ENCODE measurements at regions not wholly inside any gene's neighbourhood (a gene's known extent, or its start where the extent isn't known, plus 50 kb on each side); places are given as distances from the start of the nearest gene placed in this dataset.

GRCh38 chr5:175388531-175388930 lies 55.5 kb downstream of the DRD1 start:
- Mint-ChIP-seq H3K27me3 (peaks cover 7 to 37% of the 10 kb centered on the region in 2 donors), H3K27ac (no peak overlapping the region), H3K9me3 (no peaks in the 10 kb centered on the region), H3K4me1 (ENCODE audit: low read depth in 2 of 2) (no peaks in the 10 kb centered on the region), H3K4me3 (no peak overlapping the region), H3K36me3 (no peaks in the 10 kb centered on the region)
- DNase-seq (ENCODE audit: low spot score) (no peak), ATAC-seq (no peak)

DNA sequence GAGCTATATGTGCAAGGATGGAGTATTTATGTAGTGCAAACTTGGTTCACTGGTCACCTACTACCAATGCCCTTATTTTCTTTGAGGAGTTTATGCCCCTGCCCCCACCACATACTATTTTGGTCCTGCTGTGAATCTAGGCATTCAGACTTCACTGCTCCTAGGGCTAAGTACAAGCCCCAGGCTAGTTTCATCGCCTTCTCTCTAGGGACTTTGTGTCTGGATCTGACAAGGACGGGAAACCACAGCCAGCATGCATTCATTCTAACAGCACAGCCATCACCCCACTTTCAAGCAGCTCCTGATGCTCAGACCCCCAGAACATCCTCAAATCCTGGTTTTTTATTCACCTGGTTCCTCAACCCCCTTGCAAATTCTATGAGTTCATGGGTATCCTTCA lies 56.8 kb downstream of the DRD1 start:
- Mint-ChIP-seq H3K4me3 (no peak overlapping the region), H3K36me3 (no peaks in the 10 kb centered on the region), H3K27ac (no peak overlapping the region), H3K4me1 (ENCODE audit: low read depth in 2 of 2) (no peaks in the 10 kb centered on the region), H3K9me3 (no peaks in the 10 kb centered on the region), H3K27me3 (peaks cover 9 to 51% of the 10 kb centered on the region in 2 donors)
- DNase-seq (ENCODE audit: low spot score): no peak
- no peak for ATAC-seq

DNA sequence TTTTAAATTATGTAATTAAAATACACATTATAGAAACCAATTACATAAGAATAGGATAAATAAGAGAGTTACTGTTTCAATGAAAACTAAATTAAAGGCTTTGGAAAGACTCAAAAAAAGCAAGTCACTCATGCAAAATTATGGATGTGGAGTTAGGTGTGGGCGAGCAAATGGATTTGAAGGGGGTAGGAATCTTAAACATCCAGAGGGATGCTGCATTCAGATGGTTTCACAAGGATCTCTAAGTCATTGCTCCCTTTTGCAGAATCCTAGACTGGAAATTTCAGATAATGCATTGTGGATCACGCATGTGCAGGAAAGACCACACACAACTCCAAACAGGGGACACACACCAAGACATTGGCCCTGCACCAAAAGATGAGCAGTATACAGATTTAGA lies 57.5 kb downstream of the DRD1 start:
- Mint-ChIP-seq H3K9me3 (no peaks in the 10 kb centered on the region), H3K4me1 (ENCODE audit: low read depth in 2 of 2) (no peaks in the 10 kb centered on the region), H3K27me3 (peaks cover 9 to 52% of the 10 kb centered on the region in 2 donors), H3K27ac (no peak overlapping the region), H3K36me3 (no peaks in the 10 kb centered on the region), H3K4me3 (no peak overlapping the region)
- no peak for ATAC-seq
- DNase-seq (ENCODE audit: low spot score): no peak

GRCh38 chr5:175385691-175386362 lies 58.2 kb downstream of the DRD1 start:
- DNase-seq (ENCODE audit: low spot score): no peak

GRCh38 chr5:175384724-175385552 lies 59.0 kb downstream of the DRD1 start:
- DNase-seq (ENCODE audit: low spot score) (no peak), ATAC-seq (peak in 1 of 2 donors; percentile 50)
- no peaks in the 10 kb centered on the region for H3K36me3 Mint-ChIP-seq
- peaks cover 15 to 59% of the 10 kb centered on the region in 2 donors for H3K27me3 Mint-ChIP-seq
- no peak overlapping the region for H3K4me3 Mint-ChIP-seq
- H3K27ac Mint-ChIP-seq: no peak overlapping the region
- no peaks in the 10 kb centered on the region for H3K9me3 Mint-ChIP-seq
- H3K4me1 Mint-ChIP-seq (ENCODE audit: low read depth in 2 of 2): no peaks in the 10 kb centered on the region

More at GRCh38 chr5:175385691-175386362, 58.2 kb downstream of the DRD1 start:
- no peaks in the 10 kb centered on the region for H3K4me1 Mint-ChIP-seq (ENCODE audit: low read depth in 2 of 2)
- peaks cover 15 to 59% of the 10 kb centered on the region in 2 donors for H3K27me3 Mint-ChIP-seq
- no peaks in the 10 kb centered on the region for H3K36me3 Mint-ChIP-seq
- no peak overlapping the region for H3K27ac Mint-ChIP-seq
- no peaks in the 10 kb centered on the region for H3K9me3 Mint-ChIP-seq
- ATAC-seq: no peak
- H3K4me3 Mint-ChIP-seq: no peak overlapping the region

GRCh38 chr5:175383350-175383749 lies 60.6 kb downstream of the DRD1 start:
- Mint-ChIP-seq H3K4me1 (ENCODE audit: low read depth in 2 of 2) (no peaks in the 10 kb centered on the region), H3K27me3 (peaks cover 10 to 69% of the 10 kb centered on the region in 2 donors), H3K4me3 (no peak overlapping the region), H3K27ac (no peak overlapping the region), H3K36me3 (no peaks in the 10 kb centered on the region), H3K9me3 (no peaks in the 10 kb centered on the region)
- ATAC-seq: no peak
- no peak for DNase-seq (ENCODE audit: low spot score)

DNA sequence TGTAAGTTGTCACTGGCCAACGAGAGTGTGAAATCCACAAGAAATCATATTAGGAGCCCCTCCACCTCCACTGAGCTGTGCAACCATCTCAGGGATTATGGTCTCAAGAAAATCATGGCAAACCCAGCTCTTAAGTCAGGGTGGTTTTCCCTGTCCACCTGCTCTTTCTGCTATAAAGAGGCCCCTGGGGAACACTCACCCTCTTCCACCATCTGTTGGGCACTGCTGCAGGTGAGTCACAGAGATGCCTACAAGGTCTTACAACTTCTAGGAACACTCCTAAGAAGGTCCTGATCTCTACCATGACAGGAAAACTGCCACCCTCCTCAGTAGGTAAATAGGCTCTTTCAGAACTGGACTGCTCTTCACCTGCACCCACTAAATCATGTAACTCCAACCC lies 61.8 kb downstream of the DRD1 start:
- DNase-seq (ENCODE audit: low spot score): no peak
- Mint-ChIP-seq H3K27me3 (peaks cover 14 to 68% of the 10 kb centered on the region in 2 donors), H3K36me3 (no peaks in the 10 kb centered on the region), H3K27ac (no peak overlapping the region), H3K9me3 (no peaks in the 10 kb centered on the region), H3K4me1 (ENCODE audit: low read depth in 2 of 2) (no peaks in the 10 kb centered on the region), H3K4me3 (no peak overlapping the region)
- ATAC-seq: no peak

DNA sequence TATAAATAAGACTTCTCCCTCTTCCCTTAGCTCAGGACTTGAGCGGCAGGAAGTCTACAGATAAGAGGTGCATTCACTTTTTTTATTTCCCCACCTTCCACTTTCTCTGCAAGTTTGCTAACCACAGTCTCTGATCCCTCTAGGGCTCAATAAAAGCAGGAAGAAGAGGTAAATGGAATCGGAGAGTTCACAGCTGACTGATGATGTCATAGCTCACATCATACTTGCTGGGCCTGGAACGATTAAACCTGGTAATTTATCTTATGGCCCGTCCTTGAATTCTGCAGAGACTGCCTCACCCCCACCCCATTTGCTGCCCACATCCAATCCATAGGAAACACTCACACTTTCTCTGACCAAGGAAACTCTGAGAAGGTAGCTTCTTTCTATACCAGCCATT lies 62.9 kb downstream of the DRD1 start:
- ATAC-seq: no peak
- Mint-ChIP-seq H3K27me3 (peaks cover 14 to 72% of the 10 kb centered on the region in 2 donors), H3K4me1 (ENCODE audit: low read depth in 2 of 2) (no peaks in the 10 kb centered on the region), H3K9me3 (no peaks in the 10 kb centered on the region), H3K36me3 (no peaks in the 10 kb centered on the region), H3K27ac (no peak overlapping the region), H3K4me3 (no peak overlapping the region)
- DNase-seq (ENCODE audit: low spot score): no peak

- H3K27me3 Mint-ChIP-seq: peaks cover 14 to 73% of the 10 kb centered on the region in 2 donors
- H3K27ac Mint-ChIP-seq: no peak overlapping the region
- H3K9me3 Mint-ChIP-seq: no peaks in the 10 kb centered on the region
- ATAC-seq (no peak), DNase-seq (ENCODE audit: low spot score) (no peak)
- no peaks in the 10 kb centered on the region for H3K36me3 Mint-ChIP-seq
- H3K4me3 Mint-ChIP-seq: no peak overlapping the region
- H3K4me1 Mint-ChIP-seq (ENCODE audit: low read depth in 2 of 2): no peaks in the 10 kb centered on the region
These were observed 63.3 kb downstream of the DRD1 start for GRCh38 chr5:175380701-175381100.

DNA sequence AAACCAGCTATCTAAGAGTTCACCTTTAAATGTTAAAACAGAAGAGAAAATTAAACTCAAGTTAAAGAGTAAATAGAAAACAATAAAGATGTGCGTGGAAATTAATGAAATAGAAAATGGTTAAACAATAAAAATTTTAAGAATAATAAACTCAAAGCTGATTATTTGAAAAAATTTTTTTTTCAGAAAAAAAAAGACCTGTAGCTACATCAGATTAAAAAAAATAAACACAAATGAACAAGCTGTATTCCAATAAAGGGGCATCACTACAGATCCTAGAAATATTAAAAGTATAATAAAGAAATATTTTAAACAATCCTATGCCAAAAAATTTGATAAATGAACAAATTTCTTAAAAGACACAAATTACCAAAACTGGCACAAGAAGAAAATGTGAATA lies 64.1 kb downstream of the DRD1 start:
- Mint-ChIP-seq H3K27me3 (peaks cover 17 to 72% of the 10 kb centered on the region in 2 donors), H3K36me3 (no peaks in the 10 kb centered on the region), H3K9me3 (no peaks in the 10 kb centered on the region), H3K4me3 (no peak overlapping the region), H3K27ac (no peak overlapping the region), H3K4me1 (ENCODE audit: low read depth in 2 of 2) (no peaks in the 10 kb centered on the region)
- DNase-seq (ENCODE audit: low spot score) (no peak), ATAC-seq (no peak)

- H3K36me3 Mint-ChIP-seq: no peaks in the 10 kb centered on the region
- no peak overlapping the region for H3K4me3 Mint-ChIP-seq
- no peak for ATAC-seq
- no peaks in the 10 kb centered on the region for H3K4me1 Mint-ChIP-seq (ENCODE audit: low read depth in 2 of 2)
- H3K27ac Mint-ChIP-seq: no peak overlapping the region
- H3K27me3 Mint-ChIP-seq: peaks cover 17 to 68% of the 10 kb centered on the region in 2 donors
- no peak for DNase-seq (ENCODE audit: low spot score)
- H3K9me3 Mint-ChIP-seq: no peaks in the 10 kb centered on the region
These were observed 65.4 kb downstream of the DRD1 start for GRCh38 chr5:175378444-175379028.

GRCh38 chr5:175377816-175378215 lies 66.2 kb downstream of the DRD1 start:
- Mint-ChIP-seq H3K4me3 (no peak overlapping the region), H3K9me3 (no peaks in the 10 kb centered on the region), H3K4me1 (ENCODE audit: low read depth in 2 of 2) (no peaks in the 10 kb centered on the region), H3K36me3 (no peaks in the 10 kb centered on the region), H3K27ac (no peak overlapping the region), H3K27me3 (peaks cover 15 to 61% of the 10 kb centered on the region in 2 donors)
- DNase-seq (ENCODE audit: low spot score) (no peak), ATAC-seq (no peak)

- Mint-ChIP-seq H3K4me1 (ENCODE audit: low read depth in 2 of 2) (no peaks in the 10 kb centered on the region), H3K36me3 (no peaks in the 10 kb centered on the region), H3K9me3 (no peaks in the 10 kb centered on the region), H3K27ac (no peak overlapping the region), H3K27me3 (peaks cover 12 to 46% of the 10 kb centered on the region in 2 donors), H3K4me3 (no peak overlapping the region)
- ATAC-seq: no peak
- no peak for DNase-seq (ENCODE audit: low spot score)
These were observed 69.7 kb downstream of the DRD1 start for GRCh38 chr5:175374166-175374875.

All from natural killer cell treated with Interleukin-12 subunit alpha and Interleukin-12 subunit beta and Interleukin-15 and Interleukin-18, amount 100 ng/mL, for 72 hours (primary cell).